ENCODE measurements at regions not wholly inside any gene's neighbourhood (a gene's known extent, or its start where the extent isn't known, plus 50 kb on each side); places are given as distances from the start of the nearest gene placed in this dataset.
"Not testable (repeated sequence)": the region's sequence is repeated elsewhere in the genome, so short reads cannot be mapped to it uniquely, and the experiment has no call there.

GRCh38 chr9:100639854-100640253, 62.0 kb downstream of the CAVIN4 start:
- DNase-seq (ENCODE audit: low spot score) = no peak
- no peak for TF ChIP-seq CTCF (IDR thresholded peaks at IDR 0.05; ENCODE audit: extremely low read depth, missing control alignments)

DNA sequence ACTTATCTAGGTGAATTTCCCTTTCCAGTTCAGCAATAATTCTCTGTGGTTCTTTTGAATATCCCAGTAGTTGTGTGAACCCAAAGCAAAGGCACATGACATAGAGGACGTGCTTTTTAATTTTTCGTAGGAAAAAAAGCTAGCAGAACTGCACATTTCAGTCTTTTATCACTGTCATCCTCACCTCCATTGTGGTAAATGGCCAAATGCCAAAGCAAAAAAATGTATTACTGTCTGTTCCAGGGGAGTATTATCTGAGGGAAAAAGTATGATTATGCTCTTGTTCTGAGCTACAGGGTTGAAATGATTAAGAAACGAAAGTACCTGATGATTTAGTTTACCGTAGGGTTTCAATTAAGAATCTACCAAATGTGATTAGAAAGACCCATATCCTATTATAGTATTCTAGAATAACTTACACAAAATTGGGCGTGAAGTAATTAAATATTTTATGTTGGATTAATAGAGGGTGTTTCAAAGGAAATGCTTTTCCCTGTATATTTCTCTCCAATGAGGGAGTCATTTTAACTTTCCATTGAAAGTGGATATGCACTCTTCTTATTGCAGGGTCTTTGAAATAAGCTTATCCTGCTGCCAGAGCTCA, 62.7 kb downstream of the CAVIN4 start:
- DNase-seq (ENCODE audit: low spot score) = no peak

DNA sequence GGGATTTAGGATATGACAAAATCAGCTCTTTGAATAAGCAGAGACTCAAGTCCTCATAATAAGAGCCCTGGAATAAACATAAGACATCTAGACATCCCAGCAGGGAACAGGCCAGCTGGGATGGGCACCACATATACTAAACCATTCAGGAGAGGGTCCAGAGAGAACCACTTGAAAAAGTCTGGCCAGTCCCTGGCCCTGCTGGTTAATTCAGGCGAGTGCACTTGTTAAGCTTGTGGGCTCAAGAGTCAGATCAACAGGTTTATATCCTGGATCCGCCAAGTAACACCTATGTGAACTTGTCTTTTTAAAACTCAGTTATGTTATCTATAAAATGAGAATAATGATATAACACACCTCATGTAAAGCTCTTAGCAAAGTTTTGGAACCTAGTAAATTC, 63.3 kb downstream of the CAVIN4 start:
- no peak for TF ChIP-seq CTCF (IDR thresholded peaks at IDR 0.05; ENCODE audit: extremely low read depth, missing control alignments)
- no peak for DNase-seq (ENCODE audit: low spot score)

More for the DNA sequence above, 62.7 kb downstream of the CAVIN4 start:
- no peak for TF ChIP-seq CTCF (IDR thresholded peaks at IDR 0.05; ENCODE audit: extremely low read depth, missing control alignments)

DNA sequence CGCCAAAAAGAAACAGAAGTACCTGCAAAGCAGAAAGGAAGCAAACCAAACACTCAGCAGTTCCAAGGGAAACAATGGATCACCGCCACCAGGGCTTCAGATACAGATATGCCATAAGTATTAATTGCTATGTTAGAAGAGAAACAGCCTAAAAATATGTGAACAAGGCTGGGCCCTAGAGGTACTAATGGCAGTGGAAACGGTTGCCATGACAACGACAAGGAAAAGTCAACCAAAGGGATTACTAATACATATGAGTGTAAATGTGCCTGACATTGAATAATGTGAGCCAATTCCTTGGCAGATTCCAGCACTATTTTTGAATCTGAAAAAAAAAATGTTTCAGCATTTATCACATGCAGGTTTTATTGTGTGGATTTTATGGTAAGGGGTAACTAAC, 75.0 kb downstream of the CAVIN4 start:
- no peak for DNase-seq (ENCODE audit: low spot score)
- no peak for TF ChIP-seq CTCF (IDR thresholded peaks at IDR 0.05; ENCODE audit: extremely low read depth, missing control alignments)

GRCh38 chr9:100653643-100654334, 75.9 kb downstream of the CAVIN4 start:
- TF ChIP-seq CTCF (IDR thresholded peaks at IDR 0.05; ENCODE audit: extremely low read depth, missing control alignments) = no peak

DNA sequence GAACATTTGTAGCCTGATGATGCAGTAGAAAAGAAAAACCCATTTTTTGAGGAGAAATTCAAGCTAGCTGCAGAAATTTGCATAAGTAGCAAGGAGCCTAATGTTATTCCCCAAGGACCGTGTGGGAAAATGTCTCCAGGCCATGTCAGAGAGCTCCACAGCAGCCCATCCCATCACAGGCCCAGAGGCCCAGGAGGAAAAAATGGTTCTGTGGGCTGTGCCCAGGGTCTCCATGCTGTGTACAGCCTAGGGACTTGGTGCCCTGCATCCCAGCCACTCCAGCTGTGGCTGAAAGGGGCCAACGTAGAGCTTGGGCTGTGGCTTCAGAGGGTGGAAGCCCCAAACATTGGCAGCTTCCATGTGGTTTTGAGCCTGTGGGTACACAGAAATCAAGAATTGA, 79.0 kb downstream of the CAVIN4 start:
- not testable (repeated sequence) for DNase-seq (ENCODE audit: low spot score)

More at GRCh38 chr9:100653643-100654334, 75.9 kb downstream of the CAVIN4 start:
- no peak for DNase-seq (ENCODE audit: low spot score)

- no peak for TF ChIP-seq CTCF (IDR thresholded peaks at IDR 0.05; ENCODE audit: extremely low read depth, missing control alignments)
- DNase-seq (ENCODE audit: low spot score) = no peak
Observed at GRCh38 chr9:100661668-100662067, 83.8 kb downstream of the CAVIN4 start.

DNA sequence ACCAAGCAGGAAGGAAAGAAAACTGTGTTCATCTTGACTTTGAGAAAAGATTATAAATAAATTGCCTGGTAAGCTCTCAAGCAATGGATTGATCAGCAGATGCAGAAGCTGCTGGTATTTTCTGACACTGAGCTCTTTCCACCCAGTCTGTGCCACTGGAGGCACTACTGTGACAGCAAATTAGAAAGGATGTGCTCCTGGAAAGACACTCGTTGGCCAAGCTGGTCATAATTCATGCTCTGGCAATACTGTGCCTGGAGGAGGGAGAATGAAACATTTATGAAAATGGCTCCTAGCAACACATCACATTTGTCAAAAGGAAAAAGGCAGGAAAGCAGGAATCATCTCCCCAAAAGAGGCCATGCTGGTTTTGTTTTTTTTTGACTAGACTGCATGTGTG, 84.2 kb downstream of the CAVIN4 start:
- no peak for TF ChIP-seq CTCF (IDR thresholded peaks at IDR 0.05; ENCODE audit: extremely low read depth, missing control alignments)
- no peak for DNase-seq (ENCODE audit: low spot score)

Measured in GM20000 (cell line).